Esophagus squamous epithelium (tissue), 4 donors: ENCODE measurements at regions not wholly inside any gene's neighbourhood (a gene's known extent, or its start where the extent isn't known, plus 50 kb on each side); places are given as distances from the start of the nearest gene placed in this dataset.

Experiments used
- CTCF ChIP-seq, 6 experiments: fragments of 450-650 bp in 4 of 6; fragments of 200-600 bp in 2 of 6; sonication (generic) in 2 of 6; IDR thresholded peaks; one replicate each; pipeline ENCODE4 v1.5.1; 2016 to 2019; ENCODE audit warnings: antibody characterized with exemption in 6 of 6, mild to moderate bottlenecking in 4 of 6, moderate library complexity in 4 of 6
- POLR2A ChIP-seq, 4 donors: fragments of 450-650 bp; IDR thresholded peaks; one replicate each; pipeline ENCODE4 v1.6.1; 2017; ENCODE audit warnings: antibody characterized with exemption in 4 of 4, mild to moderate bottlenecking in 4 of 4, moderate library complexity in 3 of 4

- TF ChIP-seq POLR2A (IDR thresholded peaks at IDR 0.05) (no peak), CTCF (IDR thresholded peaks at IDR 0.05) (no peak)
These were observed 54.4 kb downstream of the CXCL1 start for GRCh38 chr4:73923631-73923937.
